Neuronal stem cell (in vitro differentiated cells): ENCODE measurements at regions not wholly inside any gene's neighbourhood (a gene's known extent, or its start where the extent isn't known, plus 50 kb on each side); places are given as distances from the start of the nearest gene placed in this dataset.

Experiments
- DNase-seq: peaks from one replicate; pipeline ENCODE4 v3.0.0-alpha.2; 2013; ENCODE audit warnings: low spot score
- H2AFZ ChIP-seq: one replicate; pipeline ENCODE4 v1.6.1; 2013; ENCODE audit warnings: mild to moderate bottlenecking, low read length, inconsistent platforms
- H2AK5ac ChIP-seq: 2 replicates; pipeline ENCODE4 v1.6.1; 2013; ENCODE audit warnings: low read depth, mild to moderate bottlenecking, inconsistent platforms, low read length, moderate library complexity, mixed read lengths
- H2BK120ac ChIP-seq: 2 replicates; pipeline ENCODE4 v1.6.1; 2013; ENCODE audit warnings: low read depth, mild to moderate bottlenecking, inconsistent platforms, low read length, moderate library complexity, mixed read lengths
- H2BK12ac ChIP-seq: one replicate; pipeline ENCODE4 v1.6.1; 2013; ENCODE audit warnings: low read length, inconsistent platforms
- H2BK15ac ChIP-seq: 2 replicates; pipeline ENCODE4 v1.6.1; 2013; ENCODE audit warnings: mild to moderate bottlenecking, low read length, inconsistent platforms, mixed read lengths
- H2BK5ac ChIP-seq: one replicate; pipeline ENCODE4 v1.6.1; 2013; ENCODE audit warnings: inconsistent platforms, mild to moderate bottlenecking, low read length, moderate library complexity
- H3K14ac ChIP-seq: one replicate; pipeline ENCODE4 v1.6.1; 2013; ENCODE audit warnings: low read length, inconsistent platforms
- H3K18ac ChIP-seq: 2 replicates; pipeline ENCODE4 v1.6.1; 2013; ENCODE audit warnings: low read length, inconsistent platforms
- H3K23ac ChIP-seq: 2 replicates; pipeline ENCODE4 v1.6.1; 2013; ENCODE audit warnings: low read depth, mild to moderate bottlenecking, mixed read lengths, low read length, inconsistent platforms; ENCODE audit not compliant: poor library complexity
- H3K27ac ChIP-seq: replicated peaks from 3 replicates; pipeline ENCODE4 v1.5.1; 2013; ENCODE audit warnings: low read length, inconsistent platforms
- H3K27me3 ChIP-seq, 3 experiments: 2 replicates each; pipeline ENCODE4 v1.6.1; 2013; ENCODE audit warnings: low read length in 3 of 3, mild to moderate bottlenecking in 2 of 3, inconsistent platforms in 1 of 3, low read depth in 1 of 3, mixed read lengths in 1 of 3, moderate library complexity in 1 of 3; ENCODE audit not compliant: control insufficient read depth in 3 of 3, insufficient read depth in 3 of 3
- H3K36me3 ChIP-seq, 2 donors: replicated peaks in 1 of 2; 2 replicates each; pipeline ENCODE4 v1.6.1; 2013; ENCODE audit warnings: low read length in 2 of 2; ENCODE audit not compliant: control insufficient read depth in 2 of 2, insufficient read depth in 2 of 2
- H3K4ac ChIP-seq: 2 replicates; pipeline ENCODE4 v1.6.1; 2013; ENCODE audit warnings: inconsistent platforms, mild to moderate bottlenecking, low read length, moderate library complexity
- H3K4me1 ChIP-seq, 2 donors: 1 replicate in 1 of 2; 2 replicates in 1 of 2; pipeline ENCODE4 v1.6.1; 2013; ENCODE audit warnings: low read length in 2 of 2, low read depth in 1 of 2; ENCODE audit not compliant: control insufficient read depth in 2 of 2, insufficient read depth in 1 of 2
- H3K4me2 ChIP-seq: one replicate; pipeline ENCODE4 v1.6.1; 2013; ENCODE audit warnings: mild to moderate bottlenecking, low read length, inconsistent platforms; ENCODE audit not compliant: insufficient read depth, poor library complexity, severe bottlenecking
- H3K4me3 ChIP-seq, 2 donors: 2 replicates each; pipeline ENCODE4 v1.5.1; 2013; ENCODE audit warnings: low read length in 2 of 2, mild to moderate bottlenecking in 2 of 2, inconsistent platforms in 1 of 2, moderate library complexity in 1 of 2
- H3K79me1 ChIP-seq: one replicate; pipeline ENCODE4 v1.6.1; 2013; ENCODE audit warnings: low read depth, mild to moderate bottlenecking, inconsistent platforms, low read length, moderate library complexity
- H3K9ac ChIP-seq: one replicate; pipeline ENCODE4 v1.6.1; 2013; ENCODE audit warnings: mild to moderate bottlenecking, low read depth, low read length, inconsistent platforms; ENCODE audit not compliant: poor library complexity
- H3K9me3 ChIP-seq, 2 donors: replicated peaks in 1 of 2; 2 replicates each; pipeline versions ENCODE3 to v1.6.1; 2013; ENCODE audit warnings: low read length in 2 of 2, mild to moderate bottlenecking in 2 of 2, inconsistent platforms in 1 of 2, low read depth in 1 of 2, mixed read lengths in 1 of 2, moderate library complexity in 1 of 2; ENCODE audit not compliant: control insufficient read depth in 2 of 2, insufficient read depth in 1 of 2
- H4K8ac ChIP-seq: one replicate; pipeline ENCODE4 v1.6.1; 2013; ENCODE audit warnings: low read depth, mild to moderate bottlenecking, inconsistent platforms, low read length, moderate library complexity
- H4K91ac ChIP-seq: one replicate; pipeline ENCODE4 v1.6.1; 2013; ENCODE audit warnings: low read length, low read depth, mild to moderate bottlenecking, inconsistent platforms; ENCODE audit not compliant: poor library complexity
- WGBS, 2 donors: extraction: QIAGEN DNeasy Blood & Tissue Kit; methylation state at CpG; one replicate each; pipeline ENCODE4 v1.1.7; 2013; ENCODE audit warnings: missing lambda C conversion rate in 2 of 2, mixed read lengths in 1 of 2; ENCODE audit not compliant: insufficient read length in 2 of 2, insufficient replicate concordance in 1 of 2; ENCODE audit errors: extremely low coverage in 2 of 2; 5-methylcytosine and 5-hydroxymethylcytosine counted together

- Histone ChIP-seq H3K9ac (no peak overlapping the region), H3K27ac (no peak overlapping the region), H3K23ac (no peak overlapping the region), H3K18ac (no peak overlapping the region), H3K14ac (no peak overlapping the region), H2BK12ac (no peak overlapping the region), H3K36me3 (no peaks in the 10 kb centered on the region), H4K91ac (no peak overlapping the region), H3K27me3 (no peaks in the 10 kb centered on the region), H2AK5ac (no peak overlapping the region), H3K4me1 (peaks cover 0 to 2% of the 10 kb centered on the region in 2 donors), H4K8ac (peak overlapping the region; percentile 65), H2BK120ac (no peak overlapping the region), H2AFZ (no peak overlapping the region), H3K4ac (no peak overlapping the region), H3K79me1 (no peaks in the 10 kb centered on the region), H3K4me3 (no peak overlapping the region), H2BK15ac (no peak overlapping the region), H2BK5ac (no peak overlapping the region), H3K9me3 (no peaks in the 10 kb centered on the region), H3K4me2 (no peak overlapping the region)
- no peak for DNase-seq
- no CpG with 5 or more reads among the region's 31 CpGs for WGBS, 2 donors
Measured at GRCh38 chr10:130655313-130656186, 519.4 kb downstream of the GLRX3 start.

GRCh38 chr10:130656187-130656575 is 520.0 kb downstream of the GLRX3 start:
- WGBS, 2 donors: no CpG with 5 or more reads among the region's 14 CpGs
- Histone ChIP-seq H2BK12ac (no peak overlapping the region), H4K8ac (no peak overlapping the region), H3K79me1 (no peaks in the 10 kb centered on the region), H2AFZ (no peak overlapping the region), H3K36me3 (no peaks in the 10 kb centered on the region), H2BK5ac (peak overlapping the region; percentile 53), H3K4ac (no peak overlapping the region), H3K4me1 (peaks cover 0 to 2% of the 10 kb centered on the region in 2 donors), H3K4me2 (no peak overlapping the region), H3K9ac (no peak overlapping the region), H3K18ac (peak overlapping the region; percentile 35), H2AK5ac (no peak overlapping the region), H4K91ac (no peak overlapping the region), H3K9me3 (no peaks in the 10 kb centered on the region), H3K23ac (peak overlapping the region; percentile 2), H2BK15ac (no peak overlapping the region), H3K14ac (no peak overlapping the region), H3K4me3 (no peak overlapping the region), H3K27me3 (no peaks in the 10 kb centered on the region), H2BK120ac (no peak overlapping the region), H3K27ac (no peak overlapping the region)
- no peak for DNase-seq

GRCh38 chr10:130656582-130657133 is 520.5 kb downstream of the GLRX3 start:
- Histone ChIP-seq H3K27ac (no peak overlapping the region), H2BK120ac (no peak overlapping the region), H3K79me1 (no peaks in the 10 kb centered on the region), H3K4ac (no peak overlapping the region), H3K4me2 (no peak overlapping the region), H2BK12ac (no peak overlapping the region), H3K18ac (peak overlapping the region; percentile 35), H4K8ac (peak overlapping the region; percentile 65), H3K4me1 (peaks cover 0 to 2% of the 10 kb centered on the region in 2 donors), H3K9ac (no peak overlapping the region), H2AK5ac (peak overlapping the region; percentile 61), H3K9me3 (no peaks in the 10 kb centered on the region), H3K27me3 (no peaks in the 10 kb centered on the region), H2BK5ac (peak overlapping the region; percentile 53), H2BK15ac (no peak overlapping the region), H4K91ac (no peak overlapping the region), H3K36me3 (no peaks in the 10 kb centered on the region), H3K4me3 (no peak overlapping the region), H3K23ac (peak overlapping the region; percentile 2), H3K14ac (no peak overlapping the region), H2AFZ (no peak overlapping the region)
- DNase-seq: no peak
- no CpG with 5 or more reads among the region's 15 CpGs for WGBS, 2 donors

DNA sequence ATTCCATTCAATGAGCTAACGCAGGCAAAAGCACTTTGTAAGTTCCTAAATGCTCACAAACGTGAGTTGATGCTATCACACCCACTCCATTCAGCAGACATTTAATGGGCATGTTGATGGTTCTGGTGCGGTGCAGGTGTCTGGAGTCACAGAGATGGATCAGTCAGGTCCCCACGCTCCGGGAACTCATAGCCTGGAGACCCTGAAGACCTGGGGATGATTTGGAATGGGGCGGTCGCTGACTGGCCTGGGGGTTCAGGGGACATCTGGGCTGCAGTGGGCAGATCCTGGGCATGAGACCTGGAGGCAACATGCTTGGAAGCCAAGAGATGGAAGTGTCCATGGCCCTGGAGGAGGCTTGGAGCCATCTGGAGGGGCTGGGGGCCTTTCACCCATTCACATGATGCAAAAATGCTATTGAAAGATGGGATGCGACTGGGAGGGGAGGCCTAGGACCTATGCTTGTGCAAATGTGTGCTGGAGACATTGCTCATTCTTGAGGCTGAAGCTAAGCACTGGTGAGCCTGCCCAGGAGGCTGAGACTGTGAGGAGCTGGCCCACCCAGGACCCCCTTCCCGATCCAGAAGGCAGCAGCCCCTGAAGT is 522.6 kb downstream of the GLRX3 start:
- Histone ChIP-seq H3K36me3 (no peaks in the 10 kb centered on the region), H3K4me3 (no peak overlapping the region), H2BK120ac (no peak overlapping the region), H3K14ac (no peak overlapping the region), H2AK5ac (no peak overlapping the region), H3K4me2 (no peak overlapping the region), H3K9me3 (no peaks in the 10 kb centered on the region), H2BK15ac (no peak overlapping the region), H3K9ac (no peak overlapping the region), H2BK5ac (no peak overlapping the region), H4K91ac (no peak overlapping the region), H3K23ac (no peak overlapping the region), H3K18ac (no peak overlapping the region), H3K79me1 (no peaks in the 10 kb centered on the region), H2AFZ (no peak overlapping the region), H2BK12ac (no peak overlapping the region), H3K4me1 (peaks cover 0 to 2% of the 10 kb centered on the region in 2 donors), H3K27ac (no peak overlapping the region), H4K8ac (no peak overlapping the region), H3K4ac (no peak overlapping the region), H3K27me3 (no peaks in the 10 kb centered on the region)
- DNase-seq: no peak
- no CpG with 5 or more reads among the region's 9 CpGs for WGBS, 2 donors
